8988T (cell line): ENCODE measurements at regions not wholly inside any gene's neighbourhood (a gene's known extent, or its start where the extent isn't known, plus 50 kb on each side); places are given as distances from the start of the nearest gene placed in this dataset.
A peak's percentile ranks its signal among the peaks of the same experiment; 100 is the strongest.

Source experiments
- DNase-seq: peaks from one replicate; pipeline ENCODE4 v3.0.0; 2011

- DNase-seq = peak; percentile 60
These were observed 96.3 kb downstream of the FOXF2 start for GRCh38 chr6:1485678-1486077.

GRCh38 chr6:1486387-1486786 lies 97.0 kb downstream of the FOXF2 start:
- DNase-seq = no peak

- DNase-seq = no peak
These were observed 97.9 kb downstream of the FOXF2 start for GRCh38 chr6:1487239-1487638.

DNA sequence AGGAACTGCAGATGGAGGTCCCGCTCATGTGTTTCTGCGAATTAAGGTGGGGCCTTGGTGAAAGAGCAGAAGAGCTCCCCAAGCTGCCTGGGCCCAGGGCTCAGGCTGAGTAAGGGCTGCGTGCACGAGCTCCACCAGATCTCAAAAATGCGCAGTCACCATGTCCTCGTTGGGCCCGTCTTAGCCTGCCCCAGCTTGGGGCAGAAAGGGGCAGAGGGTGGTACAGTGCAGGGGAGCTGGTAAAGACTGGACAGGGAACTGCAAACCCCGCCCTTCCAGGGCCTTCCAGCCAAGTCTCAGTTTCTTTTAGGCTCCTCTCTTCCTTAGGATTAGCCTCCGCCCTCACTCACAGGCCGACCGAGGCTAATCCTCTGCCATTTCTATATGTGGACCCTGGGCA lies 101.6 kb downstream of the FOXF2 start:
- DNase-seq = no peak

GRCh38 chr6:1491591-1492319 lies 102.4 kb downstream of the FOXF2 start:
- no peak for DNase-seq

- no peak for DNase-seq
These were observed 105.3 kb downstream of the FOXF2 start for GRCh38 chr6:1494671-1495070.

DNA sequence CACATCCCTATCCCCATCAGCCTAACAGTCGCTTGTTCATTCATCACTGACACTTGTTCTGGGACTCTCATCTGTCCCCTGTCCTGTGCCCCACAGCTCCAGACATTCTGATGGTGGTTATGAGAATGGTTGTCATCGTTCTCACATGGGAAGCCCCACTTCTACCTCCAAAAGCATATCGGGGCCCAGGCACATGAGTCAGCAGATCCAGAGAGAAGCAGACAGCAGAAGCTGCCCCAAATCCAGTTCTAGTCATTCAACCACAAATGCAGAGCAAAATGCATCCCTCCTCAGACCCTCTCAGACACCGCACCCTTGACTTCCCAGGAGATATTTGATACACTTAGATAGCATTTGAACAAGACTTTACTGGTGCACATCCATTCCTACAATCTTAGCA lies 106.0 kb downstream of the FOXF2 start:
- no peak for DNase-seq

DNA sequence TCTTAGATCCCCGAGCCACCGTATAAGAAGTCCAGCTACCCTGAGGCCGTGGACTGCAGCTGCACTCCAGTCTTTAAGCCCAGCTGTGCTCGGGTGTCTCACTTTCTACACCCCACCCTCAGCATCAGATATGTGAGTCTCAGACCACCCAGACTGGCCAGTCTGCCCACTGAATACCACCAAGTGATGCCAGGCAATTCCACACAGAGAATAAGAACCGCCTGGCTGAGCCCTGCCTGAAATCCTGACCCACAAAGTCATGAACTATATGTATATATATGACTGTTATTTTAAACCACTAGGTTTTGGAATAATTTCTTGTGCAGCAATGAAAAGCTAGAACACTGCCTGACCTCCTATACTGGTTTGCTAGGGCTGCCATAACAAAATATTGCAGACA lies 106.7 kb downstream of the FOXF2 start:
- no peak for DNase-seq

- no peak for DNase-seq
These were observed 107.7 kb downstream of the FOXF2 start for GRCh38 chr6:1496836-1497760.

DNA sequence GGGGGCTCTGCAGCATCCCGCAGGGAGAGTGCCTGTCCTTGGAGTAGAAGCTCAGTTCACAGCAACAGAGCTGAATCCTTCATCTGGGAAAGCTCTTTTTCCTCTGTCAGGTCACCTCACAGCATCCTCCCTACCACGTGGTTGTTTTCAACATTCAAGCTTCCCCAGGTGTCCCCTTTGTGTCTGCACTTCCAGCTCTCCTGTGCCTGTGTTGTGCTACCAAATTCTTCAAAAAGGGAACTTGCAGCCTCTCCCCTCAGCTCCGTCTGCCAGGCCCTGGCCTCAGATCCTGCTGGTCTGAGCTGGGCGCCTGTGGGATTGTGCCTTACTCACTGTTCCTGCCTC lies 108.4 kb downstream of the FOXF2 start:
- no peak for DNase-seq

- DNase-seq = no peak
These were observed 109.2 kb downstream of the FOXF2 start for GRCh38 chr6:1498491-1499113.

DNA sequence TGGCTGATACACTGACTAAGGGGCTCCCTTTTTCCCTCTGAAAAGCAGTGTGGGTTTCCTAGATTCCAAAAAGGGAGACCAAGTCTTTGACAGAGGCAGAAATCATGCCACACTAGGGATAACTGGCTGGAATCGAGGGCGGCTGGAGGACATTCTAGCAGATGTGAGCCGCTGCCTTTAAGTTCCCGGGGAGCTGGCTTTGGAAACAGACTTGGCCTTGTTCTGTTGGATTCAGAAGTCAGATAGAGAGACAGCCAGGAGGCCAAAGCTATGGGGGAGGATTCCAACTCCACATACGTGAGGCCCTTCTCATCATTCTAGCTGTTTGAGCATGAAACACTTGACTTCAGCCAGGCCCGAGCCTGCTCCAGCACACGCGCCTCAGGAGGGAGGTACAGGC lies 109.9 kb upstream of the FOXC1 start:
- DNase-seq = no peak

- no peak for DNase-seq
These were observed 108.8 kb upstream of the FOXC1 start for GRCh38 chr6:1500913-1501312.

DNA sequence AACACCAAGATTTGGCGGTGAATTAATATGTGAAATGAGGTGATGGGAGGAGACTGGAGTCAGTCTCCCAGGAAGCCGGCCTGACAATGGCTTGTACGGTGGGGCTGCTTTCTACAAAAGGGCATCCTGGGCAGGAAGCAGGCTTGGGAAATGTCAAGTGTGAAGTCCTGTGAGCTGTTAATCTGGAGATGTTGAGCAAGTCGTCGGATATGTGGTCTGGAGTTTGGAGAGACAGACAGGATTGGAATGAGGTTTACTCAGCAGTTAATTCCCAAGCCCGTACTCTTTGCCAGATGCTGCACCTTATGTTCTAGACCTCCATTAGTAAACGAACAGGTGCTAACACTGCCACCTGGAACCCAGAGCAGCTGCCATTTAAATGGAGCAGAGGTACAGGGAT lies 107.7 kb upstream of the FOXC1 start:
- DNase-seq = no peak

DNA sequence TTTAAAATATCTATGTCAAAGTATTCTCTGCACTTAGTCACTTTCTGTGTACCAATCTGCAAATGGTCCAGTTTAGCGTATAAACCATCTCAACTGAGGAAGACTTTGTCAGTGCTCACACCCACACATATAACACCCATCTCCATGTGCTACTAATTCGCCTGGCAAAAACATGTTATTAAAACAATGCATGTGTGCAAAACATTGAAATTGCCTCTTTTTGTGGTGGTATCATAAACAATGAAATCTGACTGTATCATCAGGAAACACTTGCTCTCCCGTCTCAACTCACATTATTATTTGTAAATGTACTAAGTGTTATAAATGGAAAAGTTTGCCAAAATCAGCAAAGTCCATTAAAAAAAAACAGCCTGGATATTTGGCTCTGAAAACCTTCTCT lies 105.9 kb upstream of the FOXC1 start:
- DNase-seq = no peak

DNA sequence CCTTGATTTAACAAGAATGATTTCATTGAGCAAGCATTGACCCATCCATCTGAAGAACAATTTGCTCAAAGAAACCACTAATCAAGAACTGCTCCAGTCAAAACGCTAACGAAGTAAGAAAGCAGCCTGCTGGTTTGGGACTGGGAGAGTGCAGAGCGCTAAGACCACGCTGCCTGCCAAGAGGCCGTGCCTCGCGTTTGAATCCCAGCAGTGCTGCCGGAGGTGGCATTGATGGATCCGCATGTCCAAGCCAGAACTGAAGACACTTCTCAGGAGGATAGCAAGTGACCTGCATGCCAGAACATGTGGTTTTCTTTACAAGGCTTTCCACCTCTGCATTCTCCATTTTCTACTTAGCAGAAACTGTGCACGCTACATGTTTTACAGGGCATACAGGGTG lies 105.2 kb upstream of the FOXC1 start:
- no peak for DNase-seq

DNA sequence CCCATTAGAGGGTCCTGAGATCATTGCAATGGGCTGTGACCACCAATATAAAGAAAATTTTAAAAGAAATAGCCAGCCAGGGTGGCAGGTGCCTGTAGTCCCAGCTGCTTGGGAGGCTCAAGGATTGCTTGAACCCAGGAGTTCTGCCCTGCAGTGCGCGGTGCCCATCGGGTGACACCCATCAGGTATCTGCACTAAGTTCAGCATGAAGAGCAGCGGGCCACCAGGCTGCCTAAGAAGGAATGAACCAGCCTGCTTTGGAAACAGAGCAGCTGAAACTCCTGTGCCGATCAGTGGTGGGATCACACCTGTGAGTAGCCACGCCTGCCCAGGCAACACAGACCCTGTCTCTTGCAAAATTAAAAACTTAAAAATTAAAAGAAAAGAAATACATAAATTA lies 102.5 kb upstream of the FOXC1 start:
- DNase-seq = no peak

GRCh38 chr6:1509241-1509640 lies 100.5 kb upstream of the FOXC1 start:
- no peak for DNase-seq

- no peak for DNase-seq
These were observed 99.5 kb upstream of the FOXC1 start for GRCh38 chr6:1510239-1510638.

- DNase-seq = no peak
These were observed 96.4 kb upstream of the FOXC1 start for GRCh38 chr6:1513215-1513780.

DNA sequence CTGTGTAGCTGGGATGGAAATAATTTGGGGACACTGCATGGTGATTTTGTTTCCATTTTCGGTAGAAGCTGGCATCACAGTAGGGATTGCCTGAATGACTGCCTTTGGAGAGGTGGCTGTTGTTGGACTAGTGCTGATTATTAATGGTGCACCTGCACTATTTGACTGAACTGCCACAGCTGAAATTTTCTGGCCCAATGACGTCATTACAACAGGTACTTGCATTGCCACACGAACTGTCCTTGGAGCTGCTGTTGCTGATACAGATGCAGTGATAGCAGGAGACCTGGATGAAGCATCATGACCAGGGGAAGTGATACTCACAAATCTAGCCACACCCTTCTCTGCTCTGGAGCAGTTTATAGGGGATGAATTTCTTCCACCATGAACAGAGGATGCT lies 95.6 kb upstream of the FOXC1 start:
- DNase-seq = no peak

DNA sequence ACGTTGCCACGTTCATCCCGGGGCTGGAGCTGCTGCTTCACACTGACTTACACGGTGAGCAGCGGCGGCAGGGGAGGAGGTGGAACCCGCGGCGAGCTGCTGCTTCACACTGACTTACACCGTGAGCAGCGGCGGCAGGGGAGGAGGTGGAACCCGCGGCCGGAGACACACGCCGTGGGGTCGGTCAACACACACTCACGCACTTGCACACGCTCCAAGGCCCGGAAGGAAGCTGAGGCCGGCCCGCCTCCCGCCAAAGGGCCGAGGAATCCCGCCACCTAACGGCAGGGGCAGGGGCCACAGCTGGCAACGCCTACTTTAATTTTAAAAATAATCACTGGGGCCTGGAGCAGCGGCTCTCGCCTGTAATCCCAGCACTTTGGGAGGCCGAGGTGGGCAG lies 94.4 kb upstream of the FOXC1 start:
- DNase-seq = no peak

- no peak for DNase-seq
These were observed 93.9 kb upstream of the FOXC1 start for GRCh38 chr6:1515781-1516180.
